IMR-90 (cell line): ENCODE measurements at regions not wholly inside any gene's neighbourhood (a gene's known extent, or its start where the extent isn't known, plus 50 kb on each side); places are given as distances from the start of the nearest gene placed in this dataset.

Experiments used
- ATAC-seq: fragments of 200-7000 bp; cut with Tn5 transposase; 2 replicates; pipeline ENCODE4 v1.9.1; 2020; ENCODE audit warnings: low read depth, mild to moderate bottlenecking, moderate library complexity
- BruUV-seq: library from RNA; stranded (reverse); fragments of 400-500 nt; replicated peaks from 2 replicates; lab custom pipeline; 2021; lab: Mats Ljungman, UMichigan
- CTCF ChIA-PET: fragments of 300-600 bp; formaldehyde crosslinking; extraction: SDS; loops from one replicate; lab custom pipeline; 2021; ENCODE audit warnings: antibody characterized with exemption; lab: Yijun Ruan, JAX
- POLR2A ChIA-PET: fragments of 300-600 bp; sonication (Branson Sonifier 250); formaldehyde crosslinking; loops from one replicate; lab custom pipeline; 2022; ENCODE audit warnings: antibody characterized with exemption; ENCODE audit not compliant: unreplicated experiment; lab: Charles Lee
- DNase-seq: peaks from one replicate; pipeline ENCODE4 v3.0.0; 2013
- H2AFZ ChIP-seq: replicated peaks from 2 replicates; pipeline ENCODE3; 2013; ENCODE audit warnings: low read length, mild to moderate bottlenecking; ENCODE audit not compliant: poor library complexity
- H2AK5ac ChIP-seq: 2 replicates; pipeline ENCODE4 v1.6.1; 2013; ENCODE audit warnings: low read depth, low read length, inconsistent platforms
- H2AK9ac ChIP-seq: replicated peaks from 2 replicates; pipeline ENCODE3; 2013; ENCODE audit warnings: mild to moderate bottlenecking, low read depth, low read length, moderate library complexity; ENCODE audit not compliant: poor library complexity
- H2BK120ac ChIP-seq: 2 replicates; pipeline ENCODE4 v1.6.1; 2013; ENCODE audit warnings: low read depth, low read length, inconsistent platforms
- H2BK15ac ChIP-seq: 3 replicates; pipeline ENCODE4 v1.6.1; 2013; ENCODE audit warnings: low read depth, low read length, inconsistent platforms
- H2BK20ac ChIP-seq: 2 replicates; pipeline ENCODE4 v1.6.1; 2013; ENCODE audit warnings: low read depth, mild to moderate bottlenecking, inconsistent platforms, low read length, moderate library complexity
- H2BK5ac ChIP-seq: 2 replicates; pipeline ENCODE4 v1.6.1; 2013; ENCODE audit warnings: mild to moderate bottlenecking, low read depth, low read length, inconsistent platforms; ENCODE audit not compliant: poor library complexity, severe bottlenecking
- H3K14ac ChIP-seq: replicated peaks from 2 replicates; pipeline ENCODE4 v1.6.1; 2013; ENCODE audit warnings: low read depth, low read length, inconsistent platforms
- H3K18ac ChIP-seq: 2 replicates; pipeline ENCODE4 v1.6.1; 2013; ENCODE audit warnings: low read depth, low read length, control low read depth
- H3K23ac ChIP-seq: 2 replicates; pipeline ENCODE4 v1.6.1; 2013; ENCODE audit warnings: low read depth, low read length, inconsistent platforms
- H3K27ac ChIP-seq: 2 replicates; pipeline ENCODE4 v1.5.1; 2013; ENCODE audit warnings: mild to moderate bottlenecking, control low read depth, low read length; ENCODE audit not compliant: insufficient read depth
- H3K27me3 ChIP-seq: 2 replicates; pipeline ENCODE4 v1.6.1; 2013; ENCODE audit warnings: low read length; ENCODE audit not compliant: control insufficient read depth, insufficient read depth
- H3K36me3 ChIP-seq: 2 replicates; pipeline ENCODE4 v1.6.1; 2013; ENCODE audit warnings: low read length, mixed read lengths; ENCODE audit not compliant: control insufficient read depth, insufficient read depth
- H3K4ac ChIP-seq: 2 replicates; pipeline ENCODE4 v1.6.1; 2013; ENCODE audit warnings: low read depth, low read length, inconsistent platforms
- H3K4me1 ChIP-seq: 2 replicates; pipeline ENCODE4 v1.6.1; 2013; ENCODE audit warnings: low read length, mixed read lengths; ENCODE audit not compliant: control insufficient read depth, insufficient read depth
- H3K4me2 ChIP-seq: 2 replicates; pipeline ENCODE4 v1.6.1; 2013; ENCODE audit warnings: low read depth, mild to moderate bottlenecking, control low read depth, low read length, moderate library complexity
- H3K4me3 ChIP-seq: 2 replicates; pipeline ENCODE4 v1.5.1; 2013; ENCODE audit warnings: low read depth, mild to moderate bottlenecking, control low read depth, low read length, moderate library complexity; ENCODE audit not compliant: insufficient read depth
- H3K56ac ChIP-seq: 2 replicates; pipeline ENCODE4 v1.6.1; 2013; ENCODE audit warnings: low read length, inconsistent platforms; ENCODE audit not compliant: insufficient read depth; ENCODE audit errors: extremely low read depth
- H3K79me1 ChIP-seq, 2 experiments: 2 replicates each; pipeline ENCODE4 v1.6.1; 2013; ENCODE audit warnings: low read length in 2 of 2, inconsistent platforms in 1 of 2, low read depth in 1 of 2
- H3K9ac ChIP-seq: 2 replicates; pipeline ENCODE4 v1.6.1; 2013; ENCODE audit warnings: low read depth, low read length, control low read depth
- H3K9me1 ChIP-seq: 2 replicates; pipeline ENCODE4 v1.6.1; 2013; ENCODE audit warnings: low read length, inconsistent platforms; ENCODE audit not compliant: insufficient read depth
- H3K9me3 ChIP-seq: 2 replicates; pipeline ENCODE4 v1.6.1; 2013; ENCODE audit warnings: low read length; ENCODE audit not compliant: control insufficient read depth, insufficient read depth
- H4K20me1 ChIP-seq: 2 replicates; pipeline ENCODE4 v1.6.1; 2013; ENCODE audit warnings: low read length, inconsistent platforms; ENCODE audit not compliant: insufficient read depth
- H4K5ac ChIP-seq: 2 replicates; pipeline ENCODE4 v1.6.1; 2013; ENCODE audit warnings: mild to moderate bottlenecking, low read depth, low read length, control low read depth
- H4K8ac ChIP-seq, 2 experiments: 2 replicates each; pipeline ENCODE4 v1.6.1; 2013; ENCODE audit warnings: low read depth in 2 of 2, low read length in 2 of 2, control low read depth in 1 of 2, inconsistent platforms in 1 of 2
- H4K91ac ChIP-seq: 2 replicates; pipeline ENCODE4 v1.6.1; 2013; ENCODE audit warnings: low read depth, low read length, inconsistent platforms; ENCODE audit not compliant: insufficient read depth
- CEBPB ChIP-seq: IDR thresholded peaks from 2 replicates; pipeline ENCODE4 v1.6.1; 2012; ENCODE audit warnings: low read depth, low read length, improper control_type of control experiment
- CHD1 ChIP-seq: IDR thresholded peaks from 2 replicates; pipeline ENCODE4 v1.6.1; 2012; ENCODE audit warnings: low read depth, low read length, improper control_type of control experiment
- ELK1 ChIP-seq: fragments of 150-350 bp; IDR thresholded peaks from 2 replicates; pipeline ENCODE4 v1.6.1; 2016; ENCODE audit warnings: low read depth, mild to moderate bottlenecking, low read length, moderate library complexity, borderline replicate concordance
- FOS ChIP-seq: fragments of 150-350 bp; IDR thresholded peaks from 2 replicates; pipeline ENCODE4 v1.6.1; 2016; ENCODE audit warnings: low read depth, low read length
- MAZ ChIP-seq: IDR thresholded peaks from 2 replicates; pipeline ENCODE4 v1.6.1; 2012; ENCODE audit warnings: low read depth, mild to moderate bottlenecking, low read length, improper control_type of control experiment, moderate library complexity, borderline replicate concordance
- MXI1 ChIP-seq: IDR thresholded peaks from 2 replicates; pipeline ENCODE4 v1.6.1; 2012; ENCODE audit warnings: low read depth, mild to moderate bottlenecking, low read length, moderate library complexity, borderline replicate concordance
- NFE2L2 ChIP-seq: fragments of 150-350 bp; IDR thresholded peaks from 2 replicates; pipeline ENCODE4 v1.6.1; 2016; ENCODE audit warnings: low read depth, mild to moderate bottlenecking, low read length
- POLR2A ChIP-seq: IDR thresholded peaks from 2 replicates; pipeline ENCODE4 v1.6.1; 2012; ENCODE audit warnings: mild to moderate bottlenecking, low read depth, low read length
- RCOR1 ChIP-seq: IDR thresholded peaks from 2 replicates; pipeline ENCODE4 v1.6.1; 2012; ENCODE audit warnings: mild to moderate bottlenecking, low read length, improper control_type of control experiment; ENCODE audit not compliant: insufficient replicate concordance
- SMC3 ChIP-seq: fragments of 150-350 bp; IDR thresholded peaks from 2 replicates; pipeline ENCODE4 v1.6.1; 2016; ENCODE audit warnings: low read depth, mild to moderate bottlenecking, antibody characterized with exemption, low read length, moderate library complexity
- WGBS, 2 experiments: methylation state at CpG; one replicate each; pipeline versions ENCODE4 v1.1.5 to v1.1.7; 2013; ENCODE audit warnings: missing lambda C conversion rate in 2 of 2; ENCODE audit not compliant: insufficient read length in 1 of 2; ENCODE audit errors: extremely low coverage in 2 of 2; 5-methylcytosine and 5-hydroxymethylcytosine counted together
- dilution Hi-C: fragments of 300-500 bp; cut with HindIII; formaldehyde crosslinking; loops from one replicate; pipeline ENCODE4 v1.14.3; 2018; ENCODE audit warnings: low sequenced_read_pairs; ENCODE audit not compliant: unreplicated experiment
- in situ Hi-C: fragments of 300-500 bp; cut with MboI; formaldehyde crosslinking; loops from 3 replicates; pipeline ENCODE4 v1.14.3; 2019; ENCODE audit warnings: low sequenced_read_pairs, inconsistent platforms, mixed read lengths
- intact Hi-C: fragments of 100-400 bp; cut with micrococcal nuclease; formaldehyde crosslinking; loops from 2 replicates; pipeline ENCODE4 v1.10.0; 2022
- TF ChIP-seq, protein P1 (sequence below): conservative IDR thresholded peaks from 2 replicates; pipeline ENCODE4 v1.5.1; 2012; ENCODE audit warnings: mild to moderate bottlenecking, low read depth, low read length, improper control_type of control experiment

DNA sequence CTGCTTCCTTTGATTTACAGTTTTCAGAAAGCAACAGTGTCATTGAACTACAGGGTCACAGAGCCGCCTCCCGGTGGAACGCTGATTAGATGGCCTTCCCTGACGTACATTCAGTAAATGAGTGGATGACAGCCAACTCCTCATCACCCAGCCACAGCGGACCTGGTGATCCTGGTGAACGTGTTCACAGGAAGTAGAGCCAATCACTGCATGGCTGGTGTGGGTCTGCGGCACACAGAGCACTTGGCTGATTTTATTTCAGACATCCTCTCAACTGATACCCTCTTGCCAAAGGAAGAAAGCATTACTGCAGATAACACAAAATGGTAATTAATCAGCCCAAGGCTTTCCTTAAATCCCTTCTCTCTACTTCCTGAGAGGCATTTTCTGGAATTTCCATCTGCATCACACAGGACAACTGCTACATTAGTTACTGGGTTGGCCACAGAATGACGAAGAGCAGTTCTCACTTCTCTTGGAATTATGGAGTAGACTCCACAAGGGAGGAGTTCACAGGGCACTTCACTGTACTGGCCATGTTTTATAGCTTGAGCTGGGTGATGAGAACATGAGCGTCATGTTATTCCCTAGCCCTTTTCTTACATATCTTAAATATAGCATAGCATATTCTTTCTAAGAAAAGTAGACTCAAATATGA, 84.0 kb upstream of the SLC7A1 start:
- Histone ChIP-seq H3K4me3 (no peak overlapping the region), H3K9ac (no peak overlapping the region), H4K8ac (no peak overlapping the region), H3K4me2 (no peak overlapping the region), H3K14ac (no peak overlapping the region), H2BK5ac (no peak overlapping the region), H2AK9ac (no peak overlapping the region), H3K4me1 (peaks cover 3% of the 10 kb centered on the region; the same call in 1 of the 2 replicates), H2BK120ac (no peak overlapping the region), H2AFZ (no peak overlapping the region), H3K27ac (no peak overlapping the region), H3K36me3 (no peaks in the 10 kb centered on the region), H2AK5ac (no peak overlapping the region), H2BK20ac (no peak overlapping the region), H3K9me3 (no peaks in the 10 kb centered on the region), H3K27me3 (peaks cover 15% of the 10 kb centered on the region), H3K9me1 (peaks cover 4% of the 10 kb centered on the region; the same call in 1 of the 2 replicates), H4K5ac (no peak overlapping the region), H4K91ac (no peak overlapping the region), H4K20me1 (no peaks in the 10 kb centered on the region), H3K23ac (no peak overlapping the region), H3K4ac (no peak overlapping the region), H3K79me1 (no peaks in the 10 kb centered on the region), H3K18ac (no peak overlapping the region), H2BK15ac (no peak overlapping the region), H3K56ac (no peak overlapping the region)
- WGBS, 2 experiments: 50% methylated on average over 7 of the region's 9 CpGs; no CpG with 5 or more reads in 1 of the 2 experiments
- ChIA-PET POLR2A (no interaction called here), CTCF (no interaction called here)
- DNase-seq (no peak), ATAC-seq (no peak)
- intact Hi-C loops (no loop called here), dilution Hi-C loops (no loop called here), in situ Hi-C loops (no loop called here)
- BruUV-seq: no TSS peak
- TF ChIP-seq FOS (no peak), RCOR1 (no peak), CEBPB (no peak), NFE2L2 (no peak), POLR2A (no peak), ELK1 (no peak), SMC3 (no peak), MAZ (no peak), MXI1 (no peak), CHD1 (no peak)
- TF ChIP-seq, protein P1, sequence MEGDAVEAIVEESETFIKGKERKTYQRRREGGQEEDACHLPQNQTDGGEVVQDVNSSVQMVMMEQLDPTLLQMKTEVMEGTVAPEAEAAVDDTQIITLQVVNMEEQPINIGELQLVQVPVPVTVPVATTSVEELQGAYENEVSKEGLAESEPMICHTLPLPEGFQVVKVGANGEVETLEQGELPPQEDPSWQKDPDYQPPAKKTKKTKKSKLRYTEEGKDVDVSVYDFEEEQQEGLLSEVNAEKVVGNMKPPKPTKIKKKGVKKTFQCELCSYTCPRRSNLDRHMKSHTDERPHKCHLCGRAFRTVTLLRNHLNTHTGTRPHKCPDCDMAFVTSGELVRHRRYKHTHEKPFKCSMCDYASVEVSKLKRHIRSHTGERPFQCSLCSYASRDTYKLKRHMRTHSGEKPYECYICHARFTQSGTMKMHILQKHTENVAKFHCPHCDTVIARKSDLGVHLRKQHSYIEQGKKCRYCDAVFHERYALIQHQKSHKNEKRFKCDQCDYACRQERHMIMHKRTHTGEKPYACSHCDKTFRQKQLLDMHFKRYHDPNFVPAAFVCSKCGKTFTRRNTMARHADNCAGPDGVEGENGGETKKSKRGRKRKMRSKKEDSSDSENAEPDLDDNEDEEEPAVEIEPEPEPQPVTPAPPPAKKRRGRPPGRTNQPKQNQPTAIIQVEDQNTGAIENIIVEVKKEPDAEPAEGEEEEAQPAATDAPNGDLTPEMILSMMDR: no peak
